ENCODE measurements at regions not wholly inside any gene's neighbourhood (a gene's known extent, or its start where the extent isn't known, plus 50 kb on each side); places are given as distances from the start of the nearest gene placed in this dataset.
"Not testable (repeated sequence)": the region's sequence is repeated elsewhere in the genome, so short reads cannot be mapped to it uniquely, and the experiment has no call there.

DNA sequence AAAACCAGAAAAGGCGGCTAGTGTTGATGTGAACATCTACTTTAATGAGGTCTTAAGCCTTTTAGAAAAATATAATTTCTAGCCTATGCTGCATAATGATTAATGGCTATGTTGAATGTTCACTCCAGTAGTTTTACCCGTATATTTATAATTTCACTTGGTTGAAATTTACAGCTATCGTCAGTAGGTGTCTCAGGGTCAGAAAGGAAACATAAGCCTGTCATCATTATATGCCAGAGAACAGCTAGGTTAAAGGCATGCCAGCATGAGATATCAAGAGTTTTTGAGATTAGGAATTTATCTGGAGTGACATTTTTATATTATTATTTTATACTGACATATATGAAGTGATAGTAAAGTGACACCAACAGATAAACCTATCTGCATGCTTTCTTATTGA, 904.1 kb downstream of the OTOL1 start (continued):
- TF ChIP-seq, protein P1, sequence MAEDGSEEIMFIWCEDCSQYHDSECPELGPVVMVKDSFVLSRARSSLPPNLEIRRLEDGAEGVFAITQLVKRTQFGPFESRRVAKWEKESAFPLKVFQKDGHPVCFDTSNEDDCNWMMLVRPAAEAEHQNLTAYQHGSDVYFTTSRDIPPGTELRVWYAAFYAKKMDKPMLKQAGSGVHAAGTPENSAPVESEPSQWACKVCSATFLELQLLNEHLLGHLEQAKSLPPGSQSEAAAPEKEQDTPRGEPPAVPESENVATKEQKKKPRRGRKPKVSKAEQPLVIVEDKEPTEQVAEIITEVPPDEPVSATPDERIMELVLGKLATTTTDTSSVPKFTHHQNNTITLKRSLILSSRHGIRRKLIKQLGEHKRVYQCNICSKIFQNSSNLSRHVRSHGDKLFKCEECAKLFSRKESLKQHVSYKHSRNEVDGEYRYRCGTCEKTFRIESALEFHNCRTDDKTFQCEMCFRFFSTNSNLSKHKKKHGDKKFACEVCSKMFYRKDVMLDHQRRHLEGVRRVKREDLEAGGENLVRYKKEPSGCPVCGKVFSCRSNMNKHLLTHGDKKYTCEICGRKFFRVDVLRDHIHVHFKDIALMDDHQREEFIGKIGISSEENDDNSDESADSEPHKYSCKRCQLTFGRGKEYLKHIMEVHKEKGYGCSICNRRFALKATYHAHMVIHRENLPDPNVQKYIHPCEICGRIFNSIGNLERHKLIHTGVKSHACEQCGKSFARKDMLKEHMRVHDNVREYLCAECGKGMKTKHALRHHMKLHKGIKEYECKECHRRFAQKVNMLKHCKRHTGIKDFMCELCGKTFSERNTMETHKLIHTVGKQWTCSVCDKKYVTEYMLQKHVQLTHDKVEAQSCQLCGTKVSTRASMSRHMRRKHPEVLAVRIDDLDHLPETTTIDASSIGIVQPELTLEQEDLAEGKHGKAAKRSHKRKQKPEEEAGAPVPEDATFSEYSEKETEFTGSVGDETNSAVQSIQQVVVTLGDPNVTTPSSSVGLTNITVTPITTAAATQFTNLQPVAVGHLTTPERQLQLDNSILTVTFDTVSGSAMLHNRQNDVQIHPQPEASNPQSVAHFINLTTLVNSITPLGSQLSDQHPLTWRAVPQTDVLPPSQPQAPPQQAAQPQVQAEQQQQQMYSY (CRISPR knock-in tag; IDR thresholded peaks at IDR 0.05) = no peak
- TF ChIP-seq, protein P2, sequence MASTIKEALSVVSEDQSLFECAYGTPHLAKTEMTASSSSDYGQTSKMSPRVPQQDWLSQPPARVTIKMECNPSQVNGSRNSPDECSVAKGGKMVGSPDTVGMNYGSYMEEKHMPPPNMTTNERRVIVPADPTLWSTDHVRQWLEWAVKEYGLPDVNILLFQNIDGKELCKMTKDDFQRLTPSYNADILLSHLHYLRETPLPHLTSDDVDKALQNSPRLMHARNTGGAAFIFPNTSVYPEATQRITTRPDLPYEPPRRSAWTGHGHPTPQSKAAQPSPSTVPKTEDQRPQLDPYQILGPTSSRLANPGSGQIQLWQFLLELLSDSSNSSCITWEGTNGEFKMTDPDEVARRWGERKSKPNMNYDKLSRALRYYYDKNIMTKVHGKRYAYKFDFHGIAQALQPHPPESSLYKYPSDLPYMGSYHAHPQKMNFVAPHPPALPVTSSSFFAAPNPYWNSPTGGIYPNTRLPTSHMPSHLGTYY (CRISPR knock-in tag; IDR thresholded peaks at IDR 0.05) = no peak
- TF ChIP-seq, protein P3, sequence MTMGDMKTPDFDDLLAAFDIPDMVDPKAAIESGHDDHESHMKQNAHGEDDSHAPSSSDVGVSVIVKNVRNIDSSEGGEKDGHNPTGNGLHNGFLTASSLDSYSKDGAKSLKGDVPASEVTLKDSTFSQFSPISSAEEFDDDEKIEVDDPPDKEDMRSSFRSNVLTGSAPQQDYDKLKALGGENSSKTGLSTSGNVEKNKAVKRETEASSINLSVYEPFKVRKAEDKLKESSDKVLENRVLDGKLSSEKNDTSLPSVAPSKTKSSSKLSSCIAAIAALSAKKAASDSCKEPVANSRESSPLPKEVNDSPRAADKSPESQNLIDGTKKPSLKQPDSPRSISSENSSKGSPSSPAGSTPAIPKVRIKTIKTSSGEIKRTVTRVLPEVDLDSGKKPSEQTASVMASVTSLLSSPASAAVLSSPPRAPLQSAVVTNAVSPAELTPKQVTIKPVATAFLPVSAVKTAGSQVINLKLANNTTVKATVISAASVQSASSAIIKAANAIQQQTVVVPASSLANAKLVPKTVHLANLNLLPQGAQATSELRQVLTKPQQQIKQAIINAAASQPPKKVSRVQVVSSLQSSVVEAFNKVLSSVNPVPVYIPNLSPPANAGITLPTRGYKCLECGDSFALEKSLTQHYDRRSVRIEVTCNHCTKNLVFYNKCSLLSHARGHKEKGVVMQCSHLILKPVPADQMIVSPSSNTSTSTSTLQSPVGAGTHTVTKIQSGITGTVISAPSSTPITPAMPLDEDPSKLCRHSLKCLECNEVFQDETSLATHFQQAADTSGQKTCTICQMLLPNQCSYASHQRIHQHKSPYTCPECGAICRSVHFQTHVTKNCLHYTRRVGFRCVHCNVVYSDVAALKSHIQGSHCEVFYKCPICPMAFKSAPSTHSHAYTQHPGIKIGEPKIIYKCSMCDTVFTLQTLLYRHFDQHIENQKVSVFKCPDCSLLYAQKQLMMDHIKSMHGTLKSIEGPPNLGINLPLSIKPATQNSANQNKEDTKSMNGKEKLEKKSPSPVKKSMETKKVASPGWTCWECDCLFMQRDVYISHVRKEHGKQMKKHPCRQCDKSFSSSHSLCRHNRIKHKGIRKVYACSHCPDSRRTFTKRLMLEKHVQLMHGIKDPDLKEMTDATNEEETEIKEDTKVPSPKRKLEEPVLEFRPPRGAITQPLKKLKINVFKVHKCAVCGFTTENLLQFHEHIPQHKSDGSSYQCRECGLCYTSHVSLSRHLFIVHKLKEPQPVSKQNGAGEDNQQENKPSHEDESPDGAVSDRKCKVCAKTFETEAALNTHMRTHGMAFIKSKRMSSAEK (CRISPR knock-in tag; IDR thresholded peaks at IDR 0.05; ENCODE audit: borderline replicate concordance) = no peak
- TF ChIP-seq GRHL2 (CRISPR knock-in tag; IDR thresholded peaks at IDR 0.05; ENCODE audit: insufficient replicate concordance, severe bottlenecking) = no peak
- TF ChIP-seq ZNF138 (CRISPR knock-in tag; conservative IDR thresholded peaks at IDR 0.05) = no peak
- TF ChIP-seq, protein P4, sequence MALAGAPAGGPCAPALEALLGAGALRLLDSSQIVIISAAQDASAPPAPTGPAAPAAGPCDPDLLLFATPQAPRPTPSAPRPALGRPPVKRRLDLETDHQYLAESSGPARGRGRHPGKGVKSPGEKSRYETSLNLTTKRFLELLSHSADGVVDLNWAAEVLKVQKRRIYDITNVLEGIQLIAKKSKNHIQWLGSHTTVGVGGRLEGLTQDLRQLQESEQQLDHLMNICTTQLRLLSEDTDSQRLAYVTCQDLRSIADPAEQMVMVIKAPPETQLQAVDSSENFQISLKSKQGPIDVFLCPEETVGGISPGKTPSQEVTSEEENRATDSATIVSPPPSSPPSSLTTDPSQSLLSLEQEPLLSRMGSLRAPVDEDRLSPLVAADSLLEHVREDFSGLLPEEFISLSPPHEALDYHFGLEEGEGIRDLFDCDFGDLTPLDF (CRISPR knock-in tag; IDR thresholded peaks at IDR 0.05) = no peak
- no peak for TF ChIP-seq ETV6 (CRISPR knock-in tag; IDR thresholded peaks at IDR 0.05)
- no peak for TF ChIP-seq NR3C1 (CRISPR knock-in tag; conservative IDR thresholded peaks at IDR 0.05; ENCODE audit: low read depth)
- no peak for TF ChIP-seq NR2C2 (CRISPR knock-in tag; IDR thresholded peaks at IDR 0.05)
- TF ChIP-seq TEAD1 (CRISPR knock-in tag; IDR thresholded peaks at IDR 0.05) = no peak
- no peak for TF ChIP-seq PRRX2 (CRISPR knock-in tag; IDR thresholded peaks at IDR 0.05)

DNA sequence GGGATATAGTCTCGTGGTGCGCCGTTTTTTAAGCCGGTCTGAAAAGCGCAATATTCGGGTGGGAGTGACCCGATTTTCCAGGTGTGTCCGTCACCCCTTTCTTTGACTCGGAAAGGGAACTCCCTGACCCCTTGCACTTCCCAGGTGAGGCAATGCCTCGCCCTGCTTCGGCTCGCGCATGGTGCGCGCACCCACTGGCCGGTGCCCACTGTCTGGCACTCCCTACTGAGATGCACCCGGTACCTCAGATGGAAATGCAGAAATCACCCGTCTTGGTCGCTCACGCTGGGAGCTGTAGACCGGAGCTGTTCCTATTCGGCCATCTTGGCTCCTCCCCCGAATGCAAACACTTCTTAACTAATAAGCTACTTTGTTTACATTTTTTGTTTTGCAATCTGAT, 914.9 kb downstream of the OTOL1 start:
- DNase-seq (ENCODE audit: low spot score); H3K27ac Mint-ChIP-seq; H3K36me3 Mint-ChIP-seq; ATAC-seq; POLR2A ChIA-PET; H3K4me1 Mint-ChIP-seq; H3K27me3 Mint-ChIP-seq (ENCODE audit: low read depth): not testable (repeated sequence)
- Mint-ChIP-seq H3K4me3 (0 out of 2 replicates have a peak overlapping the region, but pooled peaks have one; percentile 10), H3K9me3 (peaks cover 15% of the 10 kb centered on the region)
- CTCF ChIA-PET = interaction anchor here (0.8 kb wide), 1 partner anchor 496 kb away, joined by 3 read pairs; no protein-coding TSS in a partner anchor

DNA sequence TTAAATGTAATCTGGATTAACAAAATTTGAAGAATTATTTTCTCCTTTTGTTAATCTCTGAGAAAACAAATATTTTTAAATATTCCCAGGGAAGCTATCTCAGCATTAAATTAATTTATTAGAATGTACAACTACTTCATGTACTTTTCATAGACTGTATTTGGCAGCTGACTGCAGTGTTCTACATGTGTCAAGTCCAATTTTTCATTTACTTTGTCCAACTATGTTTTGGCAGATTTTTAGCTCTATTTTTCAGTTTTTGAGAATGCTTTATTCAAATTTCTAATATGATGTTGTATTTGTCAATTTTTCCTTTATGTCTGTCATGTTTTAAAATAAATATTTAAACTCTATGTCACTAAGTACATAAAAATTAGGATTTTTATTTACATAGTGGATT, 925.1 kb downstream of the OTOL1 start:
- Mint-ChIP-seq H3K9me3 (no peaks in the 10 kb centered on the region), H3K4me3 (no peak overlapping the region), H3K4me1 (peaks cover 2% of the 10 kb centered on the region; the same call in 1 of the 2 replicates), H3K36me3 (0 out of 2 replicates have a peak, but pooled peaks cover 2% of the 10 kb centered on the region), H3K27me3 (ENCODE audit: low read depth) (no peaks in the 10 kb centered on the region), H3K27ac (no peak overlapping the region)
- no peak for DNase-seq (ENCODE audit: low spot score)
- CTCF ChIA-PET = no interaction called here
- TF ChIP-seq, protein P5, sequence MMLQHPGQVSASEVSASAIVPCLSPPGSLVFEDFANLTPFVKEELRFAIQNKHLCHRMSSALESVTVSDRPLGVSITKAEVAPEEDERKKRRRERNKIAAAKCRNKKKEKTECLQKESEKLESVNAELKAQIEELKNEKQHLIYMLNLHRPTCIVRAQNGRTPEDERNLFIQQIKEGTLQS (CRISPR knock-in tag; conservative IDR thresholded peaks at IDR 0.05) = no peak
- TF ChIP-seq, protein P6, sequence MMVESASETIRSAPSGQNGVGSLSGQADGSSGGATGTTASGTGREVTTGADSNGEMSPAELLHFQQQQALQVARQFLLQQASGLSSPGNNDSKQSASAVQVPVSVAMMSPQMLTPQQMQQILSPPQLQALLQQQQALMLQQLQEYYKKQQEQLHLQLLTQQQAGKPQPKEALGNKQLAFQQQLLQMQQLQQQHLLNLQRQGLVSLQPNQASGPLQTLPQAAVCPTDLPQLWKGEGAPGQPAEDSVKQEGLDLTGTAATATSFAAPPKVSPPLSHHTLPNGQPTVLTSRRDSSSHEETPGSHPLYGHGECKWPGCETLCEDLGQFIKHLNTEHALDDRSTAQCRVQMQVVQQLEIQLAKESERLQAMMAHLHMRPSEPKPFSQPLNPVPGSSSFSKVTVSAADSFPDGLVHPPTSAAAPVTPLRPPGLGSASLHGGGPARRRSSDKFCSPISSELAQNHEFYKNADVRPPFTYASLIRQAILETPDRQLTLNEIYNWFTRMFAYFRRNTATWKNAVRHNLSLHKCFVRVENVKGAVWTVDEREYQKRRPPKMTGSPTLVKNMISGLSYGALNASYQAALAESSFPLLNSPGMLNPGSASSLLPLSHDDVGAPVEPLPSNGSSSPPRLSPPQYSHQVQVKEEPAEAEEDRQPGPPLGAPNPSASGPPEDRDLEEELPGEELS (CRISPR knock-in tag; IDR thresholded peaks at IDR 0.05) = no peak
- TF ChIP-seq, protein P7, sequence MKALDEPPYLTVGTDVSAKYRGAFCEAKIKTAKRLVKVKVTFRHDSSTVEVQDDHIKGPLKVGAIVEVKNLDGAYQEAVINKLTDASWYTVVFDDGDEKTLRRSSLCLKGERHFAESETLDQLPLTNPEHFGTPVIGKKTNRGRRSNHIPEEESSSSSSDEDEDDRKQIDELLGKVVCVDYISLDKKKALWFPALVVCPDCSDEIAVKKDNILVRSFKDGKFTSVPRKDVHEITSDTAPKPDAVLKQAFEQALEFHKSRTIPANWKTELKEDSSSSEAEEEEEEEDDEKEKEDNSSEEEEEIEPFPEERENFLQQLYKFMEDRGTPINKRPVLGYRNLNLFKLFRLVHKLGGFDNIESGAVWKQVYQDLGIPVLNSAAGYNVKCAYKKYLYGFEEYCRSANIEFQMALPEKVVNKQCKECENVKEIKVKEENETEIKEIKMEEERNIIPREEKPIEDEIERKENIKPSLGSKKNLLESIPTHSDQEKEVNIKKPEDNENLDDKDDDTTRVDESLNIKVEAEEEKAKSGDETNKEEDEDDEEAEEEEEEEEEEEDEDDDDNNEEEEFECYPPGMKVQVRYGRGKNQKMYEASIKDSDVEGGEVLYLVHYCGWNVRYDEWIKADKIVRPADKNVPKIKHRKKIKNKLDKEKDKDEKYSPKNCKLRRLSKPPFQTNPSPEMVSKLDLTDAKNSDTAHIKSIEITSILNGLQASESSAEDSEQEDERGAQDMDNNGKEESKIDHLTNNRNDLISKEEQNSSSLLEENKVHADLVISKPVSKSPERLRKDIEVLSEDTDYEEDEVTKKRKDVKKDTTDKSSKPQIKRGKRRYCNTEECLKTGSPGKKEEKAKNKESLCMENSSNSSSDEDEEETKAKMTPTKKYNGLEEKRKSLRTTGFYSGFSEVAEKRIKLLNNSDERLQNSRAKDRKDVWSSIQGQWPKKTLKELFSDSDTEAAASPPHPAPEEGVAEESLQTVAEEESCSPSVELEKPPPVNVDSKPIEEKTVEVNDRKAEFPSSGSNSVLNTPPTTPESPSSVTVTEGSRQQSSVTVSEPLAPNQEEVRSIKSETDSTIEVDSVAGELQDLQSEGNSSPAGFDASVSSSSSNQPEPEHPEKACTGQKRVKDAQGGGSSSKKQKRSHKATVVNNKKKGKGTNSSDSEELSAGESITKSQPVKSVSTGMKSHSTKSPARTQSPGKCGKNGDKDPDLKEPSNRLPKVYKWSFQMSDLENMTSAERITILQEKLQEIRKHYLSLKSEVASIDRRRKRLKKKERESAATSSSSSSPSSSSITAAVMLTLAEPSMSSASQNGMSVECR (CRISPR knock-in tag; IDR thresholded peaks at IDR 0.05; ENCODE audit: borderline replicate concordance) = no peak
- POLR2A ChIA-PET = no interaction called here
- ATAC-seq = no peak

Data from WTC11 (cell line).